C1 segment of cervical spinal cord (tissue), 14 donors: ENCODE measurements at regions not wholly inside any gene's neighbourhood (a gene's known extent, or its start where the extent isn't known, plus 50 kb on each side); places are given as distances from the start of the nearest gene placed in this dataset.

Experiments
- DNase-seq, 14 donors: peaks; one replicate each; lab custom pipeline; 2025; lab: John Stamatoyannopoulos, UW

DNA sequence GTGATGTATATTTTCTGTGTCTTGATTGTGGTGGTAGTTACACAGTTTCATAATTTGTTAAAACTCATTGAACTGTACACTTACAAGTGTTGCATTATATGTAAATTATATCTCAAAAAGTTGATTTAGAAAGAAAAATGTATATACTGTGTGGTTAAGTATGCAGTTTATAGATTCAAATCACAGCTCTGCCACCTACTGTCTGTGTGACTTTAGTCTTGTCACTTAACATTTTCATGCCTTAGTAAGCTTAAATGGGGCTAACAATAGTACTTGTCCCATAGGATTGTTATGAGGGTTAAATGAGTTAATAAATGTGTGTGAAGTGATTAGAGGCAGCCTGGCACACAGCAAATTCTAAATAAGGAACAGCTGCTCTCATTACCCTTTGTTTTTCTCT lies 120.9 kb upstream of the P2RY1 start:
- DNase-seq = no peak

DNA sequence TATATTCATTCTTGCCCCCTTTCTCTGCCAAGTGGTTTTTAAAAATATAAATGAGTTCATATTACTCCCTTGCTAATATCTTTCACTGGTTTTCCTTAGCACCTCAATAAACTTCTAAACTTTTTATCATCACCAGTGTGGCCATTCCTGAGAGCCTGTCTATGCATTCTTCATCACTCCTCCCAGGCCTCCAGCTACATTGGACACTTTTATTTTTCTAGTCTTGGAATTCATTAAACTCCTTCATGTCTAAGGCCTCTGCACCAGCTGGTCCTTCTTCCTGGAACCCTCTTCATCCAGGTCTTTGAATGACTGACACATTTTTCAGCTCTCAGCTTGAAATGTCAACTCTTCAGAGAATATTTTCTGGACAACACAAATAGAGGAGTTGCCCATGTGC lies 120.4 kb upstream of the P2RY1 start:
- no peak for DNase-seq

DNA sequence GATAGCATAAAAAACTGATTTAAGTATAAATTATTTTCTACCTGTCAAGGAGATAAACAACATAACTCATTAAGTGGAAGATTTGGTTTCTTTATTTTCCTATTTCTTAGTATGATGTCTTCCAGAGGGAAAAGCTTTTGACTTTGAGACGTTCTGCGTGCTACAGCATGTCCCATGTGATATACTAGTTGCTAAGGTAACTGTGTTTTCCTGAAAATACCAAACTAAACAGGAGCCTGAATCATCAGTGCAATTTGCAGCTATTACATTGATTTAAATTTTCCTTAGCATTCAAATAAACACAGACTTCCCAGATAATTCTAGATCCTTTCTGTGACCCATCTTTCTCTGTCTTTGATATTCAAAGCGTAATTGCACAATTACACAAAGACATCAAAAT lies 117.7 kb upstream of the P2RY1 start:
- no peak for DNase-seq

DNA sequence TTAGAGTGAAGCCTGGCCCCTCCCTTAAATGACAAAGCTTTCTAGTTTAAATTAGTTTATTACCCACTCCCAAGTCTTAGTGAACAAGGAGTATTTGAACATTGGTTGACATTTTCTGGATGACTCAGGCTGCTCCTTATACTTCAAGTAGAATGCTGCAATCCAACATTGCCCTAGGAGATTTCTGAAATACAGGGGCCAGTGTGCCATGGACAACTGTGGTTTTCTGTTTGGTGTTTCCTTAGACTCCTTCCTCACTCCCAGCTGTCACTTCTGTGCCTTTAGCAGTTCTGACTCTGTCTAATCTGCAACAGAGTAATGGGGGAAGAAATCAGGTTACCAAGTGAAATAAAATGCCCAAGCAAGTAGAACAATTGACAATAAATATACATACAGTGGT lies 116.1 kb upstream of the P2RY1 start:
- DNase-seq = no peak

DNA sequence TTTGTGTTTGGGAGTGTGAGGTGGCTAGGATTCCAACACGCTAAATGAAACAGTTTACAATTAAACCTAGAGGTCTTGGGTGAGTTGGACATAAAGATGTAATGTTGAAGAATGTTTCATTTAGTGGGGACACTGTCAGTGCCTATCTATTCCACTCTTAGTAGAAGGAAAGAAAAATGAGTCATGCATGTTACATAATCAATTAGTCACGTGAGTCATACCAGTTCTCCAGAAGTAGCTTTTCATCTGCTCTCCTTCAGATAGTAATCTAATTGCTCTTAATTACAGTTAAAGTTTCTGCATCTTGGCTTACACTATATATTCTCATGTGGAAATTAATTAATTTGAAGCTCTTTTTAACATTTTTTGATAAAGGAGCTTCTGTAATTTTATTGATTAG lies 115.7 kb upstream of the P2RY1 start:
- no peak for DNase-seq

DNA sequence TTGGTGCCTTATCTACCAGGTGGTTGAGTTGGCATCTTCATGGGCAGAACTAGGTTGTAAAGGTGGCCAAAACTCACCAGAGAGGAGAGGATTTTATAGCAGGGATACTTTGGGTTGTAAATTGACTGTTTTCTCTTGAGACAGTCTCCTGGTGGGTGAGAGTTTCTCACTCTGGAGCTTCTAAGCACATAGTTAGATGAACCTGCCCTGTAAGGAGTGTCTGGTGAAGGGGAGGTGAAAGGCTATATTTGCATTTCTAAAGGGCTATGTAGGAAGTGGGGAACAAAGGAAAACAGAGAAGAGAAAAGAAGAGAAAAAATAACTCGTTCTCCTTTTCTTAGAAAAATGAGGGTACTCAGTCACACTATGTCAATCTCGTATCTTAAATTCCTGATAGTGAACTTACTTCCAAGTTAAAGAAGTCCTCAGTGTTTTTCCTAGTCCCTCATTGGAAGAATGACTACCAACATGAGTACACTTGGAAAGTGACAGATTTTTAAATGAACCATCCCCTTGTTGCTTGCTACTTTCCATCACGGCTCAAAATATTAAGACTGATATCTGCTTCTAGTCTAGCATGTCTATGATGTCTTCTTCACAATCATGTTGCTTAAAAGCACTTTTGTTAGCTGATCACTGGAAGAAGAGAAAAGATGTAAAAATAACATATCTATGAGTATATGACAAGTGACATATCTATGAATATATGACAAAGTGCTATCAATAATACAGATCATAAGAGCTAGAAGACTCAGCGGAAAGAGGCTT lies 113.8 kb upstream of the P2RY1 start:
- DNase-seq = no peak

DNA sequence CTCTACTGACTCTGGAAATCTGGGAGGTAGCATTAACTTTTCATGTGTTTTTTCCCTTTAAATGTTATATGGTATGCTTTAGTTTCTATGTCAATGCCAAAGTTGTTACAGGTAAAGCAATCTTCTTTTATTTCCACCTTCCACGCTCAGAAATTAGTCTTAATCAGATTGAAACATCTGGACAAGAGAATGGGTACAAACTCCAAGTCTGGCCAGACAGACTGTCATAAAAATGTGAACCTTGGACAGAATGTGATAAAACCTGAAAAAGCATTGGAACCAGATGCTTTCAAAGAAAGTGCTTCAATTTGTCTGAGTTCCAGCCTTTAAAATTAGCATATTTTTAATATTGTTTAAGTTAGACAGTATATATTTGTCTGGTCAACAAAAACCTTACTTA lies 110.7 kb upstream of the P2RY1 start:
- DNase-seq = no peak

DNA sequence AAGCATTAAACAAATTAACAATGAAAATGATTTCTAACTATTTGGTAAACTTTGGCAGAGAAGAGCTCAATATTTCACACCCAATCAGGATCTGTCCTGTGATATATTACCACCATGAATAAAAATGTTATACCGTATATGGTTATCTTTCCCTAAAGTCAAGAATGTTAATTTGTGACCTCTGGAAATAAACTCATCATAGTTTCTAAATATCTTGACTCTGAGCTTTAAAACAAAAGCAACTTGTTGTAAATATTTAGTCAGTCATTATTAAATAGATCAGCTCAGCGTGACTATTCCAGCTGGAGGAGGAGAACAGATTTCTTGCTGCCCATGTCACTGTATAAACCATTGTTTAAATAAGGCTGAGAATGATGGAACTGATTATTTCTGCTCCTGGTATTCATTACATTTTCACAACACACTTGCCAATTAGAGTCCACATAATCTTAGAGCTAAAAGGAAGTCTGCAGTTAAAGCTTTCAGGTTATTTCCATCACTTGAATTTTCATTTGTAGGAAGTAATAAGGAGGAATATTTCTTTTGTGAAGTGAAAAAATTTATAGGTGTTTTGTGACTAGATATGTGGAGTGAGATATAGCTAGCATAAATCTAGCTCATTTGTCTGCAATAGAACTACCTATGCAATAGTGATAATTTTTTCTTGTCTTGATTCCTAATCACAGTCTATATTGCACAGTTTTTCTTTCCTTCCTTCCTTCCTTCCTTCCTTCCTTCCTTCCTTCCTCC lies 106.5 kb upstream of the P2RY1 start:
- no peak for DNase-seq

DNA sequence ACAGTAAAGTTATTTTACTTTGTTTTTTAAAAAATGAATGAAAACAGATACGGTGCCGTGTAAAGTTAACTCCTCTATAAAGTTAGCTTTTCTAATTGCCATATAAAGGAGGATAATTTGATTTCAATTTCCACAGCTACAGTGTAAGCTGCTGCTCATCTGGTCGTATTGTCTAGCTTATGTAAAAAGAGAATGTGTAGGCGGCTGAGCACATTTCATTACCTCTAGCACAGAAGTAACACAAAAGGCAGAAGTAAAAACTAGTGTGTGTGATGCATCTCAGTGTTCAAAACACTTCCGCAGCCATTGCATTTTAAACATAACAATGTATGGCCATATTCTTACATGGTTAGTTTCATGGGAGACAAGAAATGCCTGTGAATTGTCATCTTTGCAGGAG lies 105.0 kb upstream of the P2RY1 start:
- no peak for DNase-seq

DNA sequence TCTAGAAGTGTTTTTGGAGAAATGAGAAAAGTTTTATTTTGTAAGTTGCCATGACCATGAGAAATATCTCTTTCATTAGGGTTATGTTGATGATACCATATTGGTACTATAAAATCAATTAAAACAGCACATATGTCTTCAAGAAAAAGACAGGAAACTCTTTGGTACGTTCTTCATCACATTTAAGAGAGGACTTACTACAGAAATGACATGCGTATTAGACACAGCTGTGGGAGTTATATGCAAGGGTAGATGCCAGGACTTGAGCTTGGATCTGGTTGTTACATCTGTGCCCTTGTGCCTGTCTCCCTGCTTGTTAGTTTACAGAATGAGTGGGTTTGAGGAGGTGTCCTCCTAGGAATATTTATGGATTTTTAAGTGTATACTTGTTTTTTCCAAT lies 103.4 kb upstream of the P2RY1 start:
- DNase-seq = no peak

DNA sequence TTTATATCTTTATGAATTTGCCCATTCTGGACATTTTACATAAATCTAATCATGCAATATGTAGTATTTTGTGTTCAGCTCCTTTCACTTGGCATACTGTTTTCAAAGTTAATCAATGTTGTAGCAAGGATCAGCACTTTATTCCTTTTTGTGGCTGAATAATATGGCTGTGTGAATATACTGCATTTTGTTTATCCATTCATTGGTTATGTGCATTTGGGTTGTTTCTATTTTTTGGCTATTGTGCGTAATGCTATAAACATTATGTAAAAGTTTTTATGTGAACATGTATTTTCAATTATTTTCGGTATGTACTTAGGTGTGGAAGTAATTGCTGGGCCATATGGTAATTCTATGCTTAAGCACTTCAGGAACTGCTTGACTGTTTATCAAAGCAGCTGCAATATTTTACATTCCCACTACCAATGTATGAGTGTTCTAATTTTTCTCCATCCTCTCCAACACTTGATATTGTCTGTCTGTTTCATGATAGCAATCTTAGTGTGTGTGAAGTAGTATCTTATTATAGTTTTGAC lies 101.3 kb upstream of the P2RY1 start:
- DNase-seq = no peak

DNA sequence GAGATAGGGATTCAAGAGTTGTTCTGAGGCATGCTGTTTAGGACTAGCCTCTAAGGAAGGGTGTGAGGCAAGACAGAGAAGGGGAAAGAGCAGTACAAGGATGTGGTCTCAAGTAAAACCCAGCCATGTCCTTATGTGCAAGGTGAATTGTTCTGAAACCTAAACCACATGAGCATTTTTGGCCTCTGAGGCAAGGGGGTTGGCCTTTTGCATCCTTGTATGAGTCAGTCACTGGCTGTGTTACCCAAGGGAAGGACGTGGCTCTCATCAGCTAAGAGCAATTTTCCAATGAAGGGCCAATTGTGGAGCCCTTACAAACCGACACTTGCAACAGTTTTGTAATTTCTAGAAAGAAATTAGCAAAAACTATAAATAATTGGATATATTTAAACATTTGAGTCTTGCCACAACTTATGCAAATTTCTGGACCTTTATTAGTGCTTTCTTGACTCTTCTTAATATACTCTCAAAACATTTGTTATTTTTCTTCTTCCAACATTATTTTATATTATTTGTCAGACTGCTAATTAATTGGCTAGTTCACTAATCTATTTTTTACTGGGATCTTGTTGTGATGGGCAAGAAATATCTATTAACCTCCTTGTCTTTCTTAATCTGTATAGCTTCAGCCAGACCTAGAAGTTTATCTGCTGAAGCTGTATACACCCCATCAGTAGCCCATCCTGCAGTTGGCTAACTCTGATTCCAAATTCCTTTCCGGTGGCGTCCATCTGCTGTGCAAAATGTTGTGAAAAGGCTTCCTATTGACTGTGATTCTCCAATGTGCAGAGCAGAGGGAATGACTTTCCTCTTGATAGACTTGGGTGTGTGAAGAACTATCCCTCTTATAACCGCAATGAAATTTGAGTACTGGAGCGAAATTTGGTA lies 97.7 kb upstream of the P2RY1 start:
- DNase-seq = no peak

DNA sequence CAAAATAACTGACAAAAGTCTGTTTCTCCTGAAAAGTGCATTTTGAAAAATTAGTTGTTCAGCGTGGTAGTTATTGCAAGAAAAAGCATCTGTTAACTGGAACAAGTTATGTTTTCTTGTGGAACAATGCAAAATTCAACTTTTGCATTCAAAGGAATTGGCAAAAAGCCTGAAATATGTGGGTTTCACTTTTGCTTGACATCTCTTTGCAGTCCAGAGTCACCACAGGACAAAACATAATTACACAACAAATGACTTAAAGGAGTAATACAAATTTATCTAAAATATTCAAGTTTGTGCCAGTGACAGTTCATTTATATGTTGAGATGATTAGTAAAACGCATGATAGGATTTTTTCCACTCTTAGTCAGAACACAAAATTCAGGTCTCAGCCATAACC lies 96.3 kb upstream of the P2RY1 start:
- DNase-seq = no peak

DNA sequence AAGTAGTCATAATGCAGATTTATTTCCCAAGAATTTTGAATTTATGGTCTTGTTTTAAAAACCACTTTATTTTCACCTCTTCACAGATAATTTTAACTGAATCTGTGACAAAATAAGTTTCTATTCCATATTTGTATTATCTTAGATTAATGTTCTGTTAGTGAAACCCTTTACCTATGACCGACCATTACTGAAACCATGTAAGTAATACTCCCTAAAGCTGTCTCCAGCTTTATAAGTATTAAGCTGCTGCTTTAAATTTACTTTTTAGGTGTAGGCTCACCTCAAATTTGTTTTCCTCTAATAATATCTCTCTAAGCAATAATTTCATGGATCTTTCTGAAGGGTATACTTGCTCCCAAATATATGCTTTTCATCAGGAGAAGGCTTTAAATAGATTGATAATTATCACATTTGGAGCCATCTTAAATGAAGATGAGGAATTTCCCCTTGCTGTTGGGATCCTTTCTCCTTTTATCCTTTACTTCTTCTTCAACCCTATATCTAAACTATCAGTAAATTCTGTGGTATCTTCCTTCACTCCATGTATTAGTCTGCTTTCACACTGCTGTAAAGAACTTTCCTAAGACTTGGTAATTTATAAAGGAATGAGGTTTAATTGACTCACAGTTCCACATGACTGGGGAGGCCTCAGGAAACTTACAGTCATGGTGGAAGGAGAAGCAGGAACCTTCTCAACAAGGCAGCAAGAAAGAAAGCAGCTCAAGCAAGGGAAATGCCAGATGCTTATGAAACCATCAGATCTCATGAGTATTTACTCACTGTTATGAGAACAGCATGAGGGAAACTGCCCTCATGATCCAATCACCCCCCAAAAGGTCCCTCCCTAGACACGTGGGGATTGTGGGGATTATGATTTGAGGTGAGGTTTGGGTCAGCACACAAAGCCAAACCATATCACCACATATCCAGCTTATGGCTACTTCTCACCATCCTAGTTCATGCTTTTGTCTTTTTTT lies 92.3 kb upstream of the P2RY1 start:
- no peak for DNase-seq

DNA sequence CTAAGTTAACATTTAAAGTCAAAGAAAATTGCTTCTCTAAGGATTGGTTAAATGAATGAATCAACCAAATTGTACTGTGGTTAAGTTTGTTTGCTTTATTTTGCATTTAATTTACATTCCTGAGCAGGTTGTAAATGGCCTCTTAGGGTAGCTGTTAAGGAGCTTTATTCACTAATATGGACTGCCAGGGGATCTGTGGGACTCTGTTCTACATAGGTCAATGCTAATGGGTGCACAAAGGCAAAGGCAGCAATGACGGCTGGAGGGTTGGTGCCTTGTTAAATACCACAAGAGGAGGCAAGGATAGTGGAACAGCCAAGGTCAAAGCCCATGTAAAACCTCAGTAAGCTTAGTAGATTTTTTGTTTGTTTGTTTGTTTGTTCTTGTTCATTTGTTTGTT lies 89.3 kb upstream of the P2RY1 start:
- no peak for DNase-seq

DNA sequence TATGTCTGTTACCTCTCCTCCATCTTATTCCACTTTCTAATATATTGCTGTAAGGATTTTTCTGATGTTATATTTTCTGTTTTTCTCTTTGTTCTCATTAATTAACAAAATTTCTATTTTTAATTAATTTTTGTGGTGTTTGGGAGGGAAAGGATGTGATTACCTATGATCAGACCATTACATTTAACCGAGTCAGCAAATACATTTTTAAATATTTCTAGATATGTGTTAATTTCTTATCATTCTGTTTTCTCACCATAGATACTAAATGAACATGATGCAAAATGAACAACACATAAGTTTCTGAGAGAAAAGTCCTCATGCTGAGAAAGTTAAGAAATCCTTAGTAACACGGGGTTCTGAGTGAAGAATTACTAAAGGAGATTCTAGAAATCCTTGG lies 80.6 kb upstream of the P2RY1 start:
- DNase-seq = no peak

DNA sequence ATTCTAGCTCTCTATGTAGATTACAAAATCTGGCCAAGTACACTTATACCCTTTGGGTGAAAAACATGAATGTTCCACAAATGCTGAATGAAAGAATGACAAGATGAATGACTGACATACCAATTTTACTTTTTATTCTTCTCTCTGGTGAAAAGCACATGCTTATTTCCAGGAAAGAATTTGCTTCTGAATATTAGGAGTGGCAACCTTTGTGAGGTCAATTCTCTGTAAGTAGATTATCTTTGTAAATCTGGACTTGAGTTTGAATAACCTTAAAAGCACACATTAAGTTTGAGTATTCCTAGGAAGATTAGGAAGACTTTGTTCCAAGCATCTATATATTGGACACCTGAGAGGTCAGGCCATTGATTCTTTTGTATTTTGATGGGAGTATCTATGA lies 78.1 kb upstream of the P2RY1 start:
- no peak for DNase-seq

DNA sequence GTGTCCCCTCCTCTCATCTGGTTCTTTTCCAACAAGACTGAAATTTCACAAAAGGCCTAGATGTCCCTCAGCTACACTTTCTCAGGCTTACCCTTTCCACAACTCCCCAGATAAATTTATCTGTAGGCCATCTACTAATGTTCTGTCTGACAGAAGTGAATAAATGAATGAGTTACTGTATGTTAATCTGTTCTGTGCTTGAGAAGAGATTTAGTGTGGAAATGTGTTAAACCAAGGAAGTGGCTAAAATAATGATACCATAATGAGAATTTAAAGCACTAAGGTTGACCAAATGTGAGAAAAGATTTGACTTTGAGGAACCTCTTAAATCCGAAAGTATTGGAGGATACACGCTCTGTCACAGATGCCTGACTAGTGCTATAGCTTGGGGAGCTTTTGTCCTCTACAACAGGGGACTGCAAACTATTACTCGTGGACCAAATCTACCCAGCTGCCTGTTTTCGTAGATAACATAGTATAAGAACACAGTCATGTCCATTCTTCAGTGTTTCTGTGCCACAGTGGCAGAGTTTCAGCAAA lies 74.8 kb upstream of the P2RY1 start:
- no peak for DNase-seq

DNA sequence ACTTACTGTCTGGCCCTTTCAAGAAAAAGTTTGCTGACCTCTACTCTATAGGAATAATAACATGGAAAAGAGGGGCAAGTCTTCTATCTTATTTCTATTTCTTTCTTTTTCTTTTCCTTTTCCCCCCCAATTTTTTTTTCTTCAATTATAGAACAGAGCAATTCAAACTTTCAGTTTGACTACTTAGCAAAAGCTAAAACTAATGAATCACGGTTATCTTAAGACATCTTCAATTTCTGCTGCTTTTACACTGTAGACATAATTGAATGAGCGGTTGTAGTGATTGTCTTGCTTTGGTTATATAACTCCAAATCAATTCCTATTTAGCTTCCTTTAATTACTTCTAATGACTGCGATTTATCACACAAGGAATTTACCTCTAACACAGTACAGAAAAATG lies 74.3 kb upstream of the P2RY1 start:
- no peak for DNase-seq

DNA sequence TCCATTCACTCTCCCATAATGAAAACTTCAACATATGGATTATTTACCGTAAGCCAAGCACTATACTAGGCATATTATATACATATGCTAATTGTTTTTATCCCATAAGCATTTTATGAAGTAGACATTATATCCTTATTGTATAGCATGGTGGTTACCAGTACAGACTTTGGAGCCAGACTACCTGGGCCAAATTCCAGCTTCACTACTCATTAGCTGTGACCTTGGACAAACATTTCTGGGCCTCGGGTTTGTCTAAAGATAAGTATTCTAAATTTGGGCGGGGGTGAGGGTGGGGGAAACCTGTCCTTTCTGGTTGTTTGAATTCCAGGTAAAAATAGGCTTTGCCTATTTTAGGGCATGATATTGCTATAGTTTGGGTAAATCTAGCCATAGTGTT lies 66.5 kb upstream of the P2RY1 start:
- no peak for DNase-seq

DNA sequence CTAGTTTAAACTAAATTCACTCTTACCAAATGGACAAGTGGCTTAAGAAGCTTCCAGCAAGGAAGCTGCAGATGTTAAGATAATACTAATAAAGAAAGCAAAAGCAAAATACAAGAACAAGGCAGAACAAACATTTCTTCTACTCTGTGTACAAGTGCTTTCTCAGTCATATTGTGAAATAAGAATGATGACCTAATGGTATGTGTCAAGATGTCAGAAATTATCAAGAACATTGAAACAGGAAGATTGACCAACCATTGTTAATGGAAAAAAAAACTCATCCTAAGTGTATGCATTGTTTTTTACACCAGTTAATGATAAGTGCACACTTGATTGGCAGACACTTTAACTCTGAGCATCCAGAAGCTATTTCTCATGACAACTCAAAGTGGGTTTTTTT lies 65.4 kb upstream of the P2RY1 start:
- DNase-seq = no peak
